HepG2 (cell line): ENCODE measurements at regions not wholly inside any gene's neighbourhood (a gene's known extent, or its start where the extent isn't known, plus 50 kb on each side); places are given as distances from the start of the nearest gene placed in this dataset.

Source experiments
- ATAC-seq: fragments of 200-7000 bp; cut with Tn5 transposase; 3 replicates; pipeline ENCODE4 v1.9.1; 2020; ENCODE audit warnings: mild to moderate bottlenecking, moderate library complexity
- BruUV-seq: library from RNA; stranded (reverse); fragments of 400-500 nt; replicated peaks from 2 replicates; lab custom pipeline; 2021; lab: Mats Ljungman, UMichigan
- CTCF ChIA-PET: fragments of 300-600 bp; formaldehyde crosslinking; extraction: SDS; loops from one replicate; lab custom pipeline; 2021; ENCODE audit warnings: low total read pairs, inconsistent platforms, low intra/inter-chr PET ratio; lab: Yijun Ruan, JAX
- POLR2A ChIA-PET: fragments of 350-600 bp; sonication (Branson Sonifier 250); formaldehyde crosslinking; loops from one replicate; lab custom pipeline; 2020; ENCODE audit warnings: antibody characterized with exemption, inconsistent platforms; lab: Yijun Ruan, JAX
- DNase-seq: peaks from one replicate; pipeline ENCODE4 v3.0.0-alpha.2; 2015; ENCODE audit warnings: low spot score
- FAIRE-seq: peaks from 3 replicates; lab custom pipeline; 2011; peaks lifted over from hg19 to GRCh38; lab: Jason Lieb, UNC
- H2AFZ ChIP-seq: one replicate; pipeline ENCODE4 v1.6.1; 2011; ENCODE audit warnings: low read length, inconsistent platforms
- H3K27ac ChIP-seq: fragments of 300-600 bp; 3 replicates; pipeline ENCODE4 v1.8.0; 2011; ENCODE audit warnings: mixed run types, mild to moderate bottlenecking, mixed read lengths, low read length, inconsistent platforms; ENCODE audit not compliant: insufficient read depth; ENCODE audit errors: extremely low read length
- H3K27me3 ChIP-seq, 2 experiments: fragments of 200-600 bp in 1 of 2; 2 replicates in 1 of 2; 3 replicates in 1 of 2; pipeline versions ENCODE4 v1.6.0 to v1.8.0; 2011; ENCODE audit warnings: low read length in 2 of 2, mild to moderate bottlenecking in 2 of 2, moderate library complexity in 2 of 2, inconsistent platforms in 1 of 2; ENCODE audit not compliant: insufficient read depth in 2 of 2, control insufficient read depth in 1 of 2
- H3K36me3 ChIP-seq, 2 experiments: fragments of 200-600 bp in 1 of 2; replicated peaks in 1 of 2; 2 replicates in 1 of 2; 3 replicates in 1 of 2; pipeline versions ENCODE4 v1.5.1 to v1.8.0; 2011; ENCODE audit warnings: low read length in 2 of 2, inconsistent platforms in 1 of 2; ENCODE audit not compliant: insufficient read depth in 2 of 2, control insufficient read depth in 1 of 2
- H3K4me1 ChIP-seq: 2 replicates; pipeline ENCODE4 v1.5.1; 2012; ENCODE audit warnings: low read length, inconsistent platforms; ENCODE audit not compliant: insufficient read depth
- H3K4me2 ChIP-seq: 2 replicates; pipeline ENCODE4 v1.6.0; 2011; ENCODE audit warnings: low read depth, low read length, inconsistent platforms
- H3K4me3 ChIP-seq, 3 experiments: fragments of 200-600 bp in 1 of 3; sonication (generic), shearing (Covaris generic) in 1 of 3; replicated peaks in 1 of 3; 2 replicates each; pipeline ENCODE4 v1.5.1; 2011 to 2016; ENCODE audit warnings: low read length in 3 of 3, inconsistent platforms in 2 of 3, low read depth in 2 of 3, mild to moderate bottlenecking in 2 of 3, control low read depth in 1 of 3, mixed read lengths in 1 of 3; ENCODE audit not compliant: insufficient read depth in 1 of 3
- H3K79me2 ChIP-seq: one replicate; pipeline ENCODE4 v1.6.1; 2011; ENCODE audit warnings: low read length, inconsistent platforms; ENCODE audit not compliant: insufficient read depth
- H3K9ac ChIP-seq: 2 replicates; pipeline ENCODE4 v1.6.0; 2011; ENCODE audit warnings: mild to moderate bottlenecking, low read depth, low read length, inconsistent platforms; ENCODE audit not compliant: insufficient read depth
- H3K9me3 ChIP-seq: 2 replicates; pipeline ENCODE4 v1.5.1; 2012; ENCODE audit warnings: mild to moderate bottlenecking, low read length
- H4K20me1 ChIP-seq: 2 replicates; pipeline ENCODE4 v1.6.0; 2011; ENCODE audit warnings: inconsistent platforms, mild to moderate bottlenecking, low read length, moderate library complexity; ENCODE audit not compliant: insufficient read depth
- HDAC6 ChIP-seq: fragments of 200-600 bp; sonication (generic); IDR thresholded peaks from 2 replicates; pipeline ENCODE4 v1.7.0; 2017; ENCODE audit warnings: mild to moderate bottlenecking, antibody characterized with exemption, low read length, low read depth
- MZF1 ChIP-seq: sonication (generic); formaldehyde crosslinking; IDR thresholded peaks from 2 replicates; pipeline ENCODE4 v1.8.1; 2023; ENCODE audit warnings: mild to moderate bottlenecking, missing genetic modification reagents, borderline replicate concordance
- NFIC ChIP-seq: IDR thresholded peaks from 2 replicates; pipeline ENCODE4 v1.6.1; 2012; ENCODE audit warnings: mild to moderate bottlenecking, low read length, inconsistent platforms
- SIN3B ChIP-seq: fragments of 150-350 bp; IDR thresholded peaks from 2 replicates; pipeline ENCODE4 v1.6.1; 2014; ENCODE audit warnings: low read length
- SP2 ChIP-seq: sonication (generic); formaldehyde crosslinking; IDR thresholded peaks from 2 replicates; pipeline ENCODE4 v1.5.1; 2020; ENCODE audit warnings: mild to moderate bottlenecking, missing genetic modification reagents
- ZNF3 ChIP-seq: IDR thresholded peaks from 2 replicates; pipeline ENCODE4 v1.7.0; 2017; ENCODE audit warnings: inconsistent platforms
- ZNF343 ChIP-seq: sonication (generic); formaldehyde crosslinking; IDR thresholded peaks from 2 replicates; pipeline ENCODE4 v1.4.0; 2020; ENCODE audit warnings: mild to moderate bottlenecking, missing genetic modification reagents
- WGBS: methylation state at CpG from one replicate; pipeline ENCODE4 v1.1.6; 2017; ENCODE audit warnings: low lambda C conversion rate; 5-methylcytosine and 5-hydroxymethylcytosine counted together
- in situ Hi-C: cut with HindIII; loops from 2 replicates; pipeline ENCODE4 v1.10.0; 2017; ENCODE audit warnings: low pct_unique_long_range_greater_than_20kb; ENCODE audit not compliant: extremely low pct_ligation_motif_present
- intact Hi-C: fragments of 100-400 bp; cut with micrococcal nuclease; formaldehyde crosslinking; loops from one replicate; pipeline ENCODE4 v1.10.0; 2022; ENCODE audit not compliant: unreplicated experiment
- TF ChIP-seq, protein P1 (sequence below): sonication (generic); formaldehyde crosslinking; IDR thresholded peaks from 2 replicates; pipeline ENCODE4 v1.5.1; 2020; ENCODE audit warnings: mild to moderate bottlenecking, missing genetic modification reagents, moderate library complexity
- TF ChIP-seq, protein P2 (sequence below): sonication (generic); formaldehyde crosslinking; IDR thresholded peaks from 2 replicates; pipeline ENCODE4 v1.4.0; 2020; ENCODE audit warnings: missing genetic modification reagents
- TF ChIP-seq, protein P3 (sequence below): sonication (generic); formaldehyde crosslinking; IDR thresholded peaks from 2 replicates; pipeline ENCODE4 v1.8.0; 2022; ENCODE audit warnings: mild to moderate bottlenecking, missing genetic modification reagents, borderline replicate concordance
- TF ChIP-seq, protein P4 (sequence below): sonication (generic); formaldehyde crosslinking; IDR thresholded peaks from 2 replicates; pipeline ENCODE4 v1.8.1; 2022; ENCODE audit warnings: mild to moderate bottlenecking, missing genetic modification reagents
- TF ChIP-seq, protein P5 (sequence below): sonication (generic); formaldehyde crosslinking; IDR thresholded peaks from 2 replicates; pipeline ENCODE4 v1.8.0; 2022; ENCODE audit warnings: low read depth, missing genetic modification reagents

DNA sequence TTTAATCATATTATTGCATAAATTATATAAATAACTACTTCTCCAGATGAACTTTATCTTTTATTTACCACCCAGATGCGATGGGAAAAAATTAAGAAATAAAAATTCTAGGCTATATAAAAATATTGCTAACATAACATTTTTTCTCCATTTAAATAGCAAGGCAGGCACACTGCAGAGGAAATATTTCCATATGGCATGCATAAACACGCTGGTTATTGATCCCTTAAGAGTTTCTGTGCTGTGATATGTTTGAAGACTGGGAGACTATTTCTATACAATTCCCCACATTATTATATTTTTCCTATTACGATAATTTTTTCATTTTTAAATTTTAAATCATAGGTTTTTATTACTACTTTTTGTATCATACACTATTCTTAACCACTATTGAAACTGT is 131.5 kb downstream of the C12orf50 start:
- Histone ChIP-seq H3K4me3 (no peak overlapping the region), H3K27ac (no peak overlapping the region), H3K4me1 (no peaks in the 10 kb centered on the region), H3K27me3 (no peaks in the 10 kb centered on the region), H3K9ac (no peak overlapping the region), H4K20me1 (no peaks in the 10 kb centered on the region), H3K79me2 (no peaks in the 10 kb centered on the region), H3K4me2 (no peak overlapping the region), H2AFZ (no peak overlapping the region), H3K9me3 (peaks cover 11% of the 10 kb centered on the region), H3K36me3 (no peaks in the 10 kb centered on the region)
- CTCF ChIA-PET: no interaction called here
- FAIRE-seq (no peak), DNase-seq (no peak), ATAC-seq (no peak)
- TF ChIP-seq SIN3B (no peak), ZNF3 (CRISPR knock-in tag) (no peak), HDAC6 (no peak), NFIC (no peak), SP2 (CRISPR knock-in tag) (no peak), MZF1 (no peak), ZNF343 (CRISPR knock-in tag) (no peak)
- TF ChIP-seq, protein P1, sequence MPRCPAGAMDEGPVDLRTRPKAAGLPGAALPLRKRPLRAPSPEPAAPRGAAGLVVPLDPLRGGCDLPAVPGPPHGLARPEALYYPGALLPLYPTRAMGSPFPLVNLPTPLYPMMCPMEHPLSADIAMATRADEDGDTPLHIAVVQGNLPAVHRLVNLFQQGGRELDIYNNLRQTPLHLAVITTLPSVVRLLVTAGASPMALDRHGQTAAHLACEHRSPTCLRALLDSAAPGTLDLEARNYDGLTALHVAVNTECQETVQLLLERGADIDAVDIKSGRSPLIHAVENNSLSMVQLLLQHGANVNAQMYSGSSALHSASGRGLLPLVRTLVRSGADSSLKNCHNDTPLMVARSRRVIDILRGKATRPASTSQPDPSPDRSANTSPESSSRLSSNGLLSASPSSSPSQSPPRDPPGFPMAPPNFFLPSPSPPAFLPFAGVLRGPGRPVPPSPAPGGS: no peak
- TF ChIP-seq, protein P2, sequence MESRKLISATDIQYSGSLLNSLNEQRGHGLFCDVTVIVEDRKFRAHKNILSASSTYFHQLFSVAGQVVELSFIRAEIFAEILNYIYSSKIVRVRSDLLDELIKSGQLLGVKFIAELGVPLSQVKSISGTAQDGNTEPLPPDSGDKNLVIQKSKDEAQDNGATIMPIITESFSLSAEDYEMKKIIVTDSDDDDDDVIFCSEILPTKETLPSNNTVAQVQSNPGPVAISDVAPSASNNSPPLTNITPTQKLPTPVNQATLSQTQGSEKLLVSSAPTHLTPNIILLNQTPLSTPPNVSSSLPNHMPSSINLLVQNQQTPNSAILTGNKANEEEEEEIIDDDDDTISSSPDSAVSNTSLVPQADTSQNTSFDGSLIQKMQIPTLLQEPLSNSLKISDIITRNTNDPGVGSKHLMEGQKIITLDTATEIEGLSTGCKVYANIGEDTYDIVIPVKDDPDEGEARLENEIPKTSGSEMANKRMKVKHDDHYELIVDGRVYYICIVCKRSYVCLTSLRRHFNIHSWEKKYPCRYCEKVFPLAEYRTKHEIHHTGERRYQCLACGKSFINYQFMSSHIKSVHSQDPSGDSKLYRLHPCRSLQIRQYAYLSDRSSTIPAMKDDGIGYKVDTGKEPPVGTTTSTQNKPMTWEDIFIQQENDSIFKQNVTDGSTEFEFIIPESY (CRISPR knock-in tag): no peak
- TF ChIP-seq, protein P3, sequence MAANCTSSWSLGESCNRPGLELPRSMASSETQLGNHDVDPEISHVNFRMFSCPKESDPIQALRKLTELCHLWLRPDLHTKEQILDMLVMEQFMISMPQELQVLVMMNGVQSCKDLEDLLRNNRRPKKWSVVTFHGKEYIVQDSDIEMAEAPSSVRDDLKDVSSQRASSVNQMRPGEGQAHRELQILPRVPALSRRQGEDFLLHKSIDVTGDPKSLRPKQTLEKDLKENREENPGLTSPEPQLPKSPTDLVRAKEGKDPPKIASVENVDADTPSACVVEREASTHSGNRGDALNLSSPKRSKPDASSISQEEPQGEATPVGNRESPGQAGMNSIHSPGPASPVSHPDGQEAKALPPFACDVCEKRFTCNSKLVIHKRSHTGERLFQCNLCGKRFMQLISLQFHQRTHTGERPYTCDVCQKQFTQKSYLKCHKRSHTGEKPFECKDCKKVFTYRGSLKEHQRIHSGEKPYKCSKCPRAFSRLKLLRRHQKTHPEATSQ (CRISPR knock-in tag): no peak
- TF ChIP-seq, protein P4, sequence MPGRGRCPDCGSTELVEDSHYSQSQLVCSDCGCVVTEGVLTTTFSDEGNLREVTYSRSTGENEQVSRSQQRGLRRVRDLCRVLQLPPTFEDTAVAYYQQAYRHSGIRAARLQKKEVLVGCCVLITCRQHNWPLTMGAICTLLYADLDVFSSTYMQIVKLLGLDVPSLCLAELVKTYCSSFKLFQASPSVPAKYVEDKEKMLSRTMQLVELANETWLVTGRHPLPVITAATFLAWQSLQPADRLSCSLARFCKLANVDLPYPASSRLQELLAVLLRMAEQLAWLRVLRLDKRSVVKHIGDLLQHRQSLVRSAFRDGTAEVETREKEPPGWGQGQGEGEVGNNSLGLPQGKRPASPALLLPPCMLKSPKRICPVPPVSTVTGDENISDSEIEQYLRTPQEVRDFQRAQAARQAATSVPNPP (CRISPR knock-in tag): no peak
- TF ChIP-seq, protein P5, sequence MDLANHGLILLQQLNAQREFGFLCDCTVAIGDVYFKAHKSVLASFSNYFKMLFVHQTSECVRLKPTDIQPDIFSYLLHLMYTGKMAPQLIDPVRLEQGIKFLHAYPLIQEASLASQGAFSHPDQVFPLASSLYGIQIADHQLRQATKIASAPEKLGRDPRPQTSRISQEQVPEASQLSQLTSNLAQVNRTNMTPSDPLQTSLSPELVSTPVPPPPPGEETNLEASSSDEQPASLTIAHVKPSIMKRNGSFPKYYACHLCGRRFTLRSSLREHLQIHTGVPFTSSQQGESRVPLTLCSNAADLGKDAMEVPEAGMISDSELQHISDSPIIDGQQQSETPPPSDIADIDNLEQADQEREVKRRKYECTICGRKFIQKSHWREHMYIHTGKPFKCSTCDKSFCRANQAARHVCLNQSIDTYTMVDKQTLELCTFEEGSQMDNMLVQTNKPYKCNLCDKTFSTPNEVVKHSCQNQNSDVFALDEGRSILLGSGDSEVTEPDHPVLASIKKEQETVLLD (CRISPR knock-in tag): no peak
- POLR2A ChIA-PET: no interaction called here
- intact Hi-C loops: no loop called here
- WGBS: 3% methylated on average over 3 of the region's 3 CpGs
- no TSS peak for BruUV-seq
- in situ Hi-C loops: no loop called here
